HEK293 (cell line): ENCODE measurements at regions not wholly inside any gene's neighbourhood (a gene's known extent, or its start where the extent isn't known, plus 50 kb on each side); places are given as distances from the start of the nearest gene placed in this dataset.

Experiments used
- CTCF ChIA-PET: fragments of 350-600 bp; formaldehyde crosslinking; extraction: SDS; loops from one replicate; lab custom pipeline; 2021; ENCODE audit warnings: antibody characterized with exemption; lab: Yijun Ruan, JAX
- POLR2A ChIA-PET: fragments of 300-600 bp; formaldehyde crosslinking; extraction: SDS; loops from one replicate; lab custom pipeline; 2020; ENCODE audit warnings: antibody characterized with exemption, inconsistent platforms; lab: Yijun Ruan, JAX
- H3K27ac ChIP-seq: fragments of 200-500 bp; sonication (Bioruptor generic); 2 replicates; pipeline ENCODE4 v1.5.1; 2014; ENCODE audit warnings: low read depth, low read length, control low read depth, inconsistent platforms; ENCODE audit errors: extremely low read depth
- H3K36me3 ChIP-seq, 2 experiments: fragments of 200-500 bp in 1 of 2; sonication (Bioruptor generic) in 1 of 2; 1 replicate in 1 of 2; 2 replicates in 1 of 2; pipeline ENCODE4 v1.5.1; 2014 to 2017; ENCODE audit warnings: inconsistent platforms in 2 of 2, low read length in 2 of 2; ENCODE audit not compliant: control insufficient read depth in 2 of 2, insufficient read depth in 1 of 2
- H3K4me1 ChIP-seq: fragments of 200-500 bp; sonication (Bioruptor generic); 2 replicates; pipeline ENCODE4 v1.5.1; 2014; ENCODE audit warnings: mild to moderate bottlenecking, low read length, inconsistent platforms; ENCODE audit not compliant: control insufficient read depth, insufficient read depth
- H3K4me3 ChIP-seq: 2 replicates; pipeline ENCODE4 v1.5.1; 2011; ENCODE audit warnings: low read depth, mild to moderate bottlenecking, control low read depth, low read length, moderate library complexity
- H3K9me3 ChIP-seq: fragments of 200-500 bp; sonication (Bioruptor generic); 2 replicates; pipeline ENCODE4 v1.5.1; 2014; ENCODE audit warnings: low read depth, low read length, inconsistent platforms; ENCODE audit not compliant: control insufficient read depth, insufficient read depth
- ELK4 ChIP-seq: IDR thresholded peaks from 2 replicates; pipeline ENCODE4 v1.6.1; 2011; ENCODE audit warnings: mild to moderate bottlenecking, low read depth, low read length, borderline replicate concordance
- GLI4 ChIP-seq: fragments of 450-650 bp; formaldehyde crosslinking; IDR thresholded peaks from 2 replicates; pipeline ENCODE4 v1.5.1; 2016; ENCODE audit warnings: missing biosample characterization, missing genetic modification characterization
- INSM2 ChIP-seq: fragments of 450-650 bp; formaldehyde crosslinking; IDR thresholded peaks from 2 replicates; pipeline ENCODE4 v1.5.1; 2016; ENCODE audit warnings: missing biosample characterization, missing genetic modification characterization
- PRDM6 ChIP-seq: fragments of 450-650 bp; formaldehyde crosslinking; IDR thresholded peaks from 2 replicates; pipeline ENCODE4 v1.5.1; 2017; ENCODE audit warnings: missing biosample characterization, missing genetic modification characterization
- SCRT1 ChIP-seq: fragments of 450-650 bp; formaldehyde crosslinking; IDR thresholded peaks from 2 replicates; pipeline ENCODE4 v1.5.1; 2016; ENCODE audit warnings: missing biosample characterization, missing genetic modification characterization, borderline replicate concordance
- TSHZ1 ChIP-seq: fragments of 450-650 bp; formaldehyde crosslinking; IDR thresholded peaks from 2 replicates; pipeline ENCODE4 v1.5.1; 2016; ENCODE audit warnings: missing biosample characterization, missing genetic modification characterization, borderline replicate concordance
- ZBTB21 ChIP-seq: fragments of 450-650 bp; formaldehyde crosslinking; IDR thresholded peaks from 2 replicates; pipeline ENCODE4 v1.5.1; 2017; ENCODE audit warnings: missing biosample characterization, missing genetic modification characterization
- ZFP69B ChIP-seq: fragments of 450-650 bp; formaldehyde crosslinking; IDR thresholded peaks from 2 replicates; pipeline ENCODE4 v1.5.1; 2016; ENCODE audit warnings: missing biosample characterization, missing genetic modification characterization
- ZIC2 ChIP-seq: fragments of 450-650 bp; formaldehyde crosslinking; IDR thresholded peaks from 2 replicates; pipeline ENCODE4 v1.5.1; 2016; ENCODE audit warnings: missing biosample characterization, missing genetic modification characterization
- ZNF138 ChIP-seq: fragments of 450-650 bp; formaldehyde crosslinking; IDR thresholded peaks from 2 replicates; pipeline ENCODE4 v1.5.1; 2016; ENCODE audit warnings: missing biosample characterization, missing genetic modification characterization, borderline replicate concordance
- ZNF146 ChIP-seq: fragments of 450-650 bp; formaldehyde crosslinking; IDR thresholded peaks from 2 replicates; pipeline ENCODE4 v1.5.1; 2016; ENCODE audit warnings: missing biosample characterization, missing genetic modification characterization
- ZNF202 ChIP-seq: fragments of 450-650 bp; formaldehyde crosslinking; IDR thresholded peaks from 2 replicates; pipeline ENCODE4 v1.5.1; 2016; ENCODE audit warnings: missing biosample characterization, missing genetic modification characterization, borderline replicate concordance
- ZNF221 ChIP-seq: fragments of 450-650 bp; formaldehyde crosslinking; IDR thresholded peaks from 2 replicates; pipeline ENCODE4 v1.5.1; 2017; ENCODE audit warnings: missing biosample characterization, missing genetic modification characterization, borderline replicate concordance
- ZNF274 ChIP-seq, 2 experiments: fragments of 200-500 bp in 1 of 2; fragments of 450-650 bp in 1 of 2; sonication (Bioruptor generic) in 1 of 2; formaldehyde crosslinking in 1 of 2; IDR thresholded peaks; 2 replicates each; pipeline versions ENCODE4 v1.5.1 to v1.6.1; 2014 to 2016; ENCODE audit warnings: borderline replicate concordance in 1 of 2, inconsistent platforms in 1 of 2, low read length in 1 of 2, missing biosample characterization in 1 of 2, missing genetic modification characterization in 1 of 2
- ZNF555 ChIP-seq: fragments of 450-650 bp; formaldehyde crosslinking; conservative IDR thresholded peaks from 2 replicates; pipeline ENCODE4 v1.5.1; 2017; ENCODE audit warnings: missing biosample characterization, mild to moderate bottlenecking, missing genetic modification characterization, inconsistent platforms
- ZNF561 ChIP-seq: fragments of 450-650 bp; IDR thresholded peaks from 2 replicates; pipeline ENCODE4 v1.5.1; 2018; ENCODE audit warnings: missing biosample characterization, missing genetic modification characterization, borderline replicate concordance
- ZNF629 ChIP-seq: fragments of 450-650 bp; formaldehyde crosslinking; IDR thresholded peaks from 2 replicates; pipeline ENCODE4 v1.5.1; 2017; ENCODE audit warnings: missing biosample characterization, missing genetic modification characterization
- ZNF677 ChIP-seq: fragments of 450-650 bp; IDR thresholded peaks from 2 replicates; pipeline ENCODE4 v1.5.0; 2018; ENCODE audit warnings: missing biosample characterization, mild to moderate bottlenecking, missing genetic modification characterization, moderate library complexity
- ZNF791 ChIP-seq: fragments of 450-650 bp; formaldehyde crosslinking; IDR thresholded peaks from 2 replicates; pipeline ENCODE4 v1.5.1; 2016; ENCODE audit warnings: missing biosample characterization, missing genetic modification characterization
- ZNF792 ChIP-seq: fragments of 450-650 bp; formaldehyde crosslinking; IDR thresholded peaks from 2 replicates; pipeline ENCODE4 v1.5.1; 2016; ENCODE audit warnings: missing biosample characterization, missing genetic modification characterization
- TF ChIP-seq, protein P1 (sequence below): fragments of 450-650 bp; formaldehyde crosslinking; IDR thresholded peaks from 2 replicates; pipeline ENCODE4 v1.5.1; 2016; ENCODE audit warnings: missing biosample characterization, missing genetic modification characterization
- TF ChIP-seq, protein P2 (sequence below): fragments of 450-650 bp; formaldehyde crosslinking; IDR thresholded peaks from 2 replicates; pipeline ENCODE4 v1.5.1; 2016; ENCODE audit warnings: missing biosample characterization, missing genetic modification characterization, low read depth
- TF ChIP-seq, protein P3 (sequence below): fragments of 450-650 bp; formaldehyde crosslinking; IDR thresholded peaks from 2 replicates; pipeline ENCODE4 v1.5.1; 2016; ENCODE audit warnings: missing biosample characterization, missing genetic modification characterization

DNA sequence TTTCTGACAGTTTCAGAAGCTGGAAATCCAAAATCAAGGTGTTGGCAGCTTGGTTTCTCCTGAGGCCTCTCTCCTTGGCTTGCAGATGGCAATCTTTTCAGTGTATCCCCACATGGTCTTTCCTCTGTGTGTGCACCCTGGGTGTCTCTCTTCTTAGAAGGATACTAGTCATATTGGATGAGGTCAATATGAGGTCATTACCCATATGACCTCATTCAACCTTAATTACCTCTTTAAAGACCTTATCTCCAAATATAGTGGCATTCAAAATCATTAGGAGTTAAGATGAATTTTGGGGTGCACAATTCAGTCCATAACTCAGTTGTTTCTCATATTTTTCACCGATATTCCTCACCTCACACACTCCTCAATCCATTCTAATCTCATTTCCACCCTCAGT lies 92.4 kb upstream of the TGM3 start:
- H3K36me3 ChIP-seq = no peaks in the 10 kb centered on the region
- H3K27ac ChIP-seq = no peak overlapping the region
- no peaks in the 10 kb centered on the region for H3K9me3 ChIP-seq
- TF ChIP-seq GLI4 (tag by site-specific recombination) (no peak), ZNF792 (tag by site-specific recombination) (no peak), SCRT1 (no peak), ZBTB21 (tag by site-specific recombination) (peak; percentile 39; the same call in 1 of the 2 replicates), ZNF791 (tag by site-specific recombination) (no peak), ZNF629 (tag by site-specific recombination) (peak; percentile 59; the same call in 1 of the 2 replicates)
- TF ChIP-seq, protein P1, sequence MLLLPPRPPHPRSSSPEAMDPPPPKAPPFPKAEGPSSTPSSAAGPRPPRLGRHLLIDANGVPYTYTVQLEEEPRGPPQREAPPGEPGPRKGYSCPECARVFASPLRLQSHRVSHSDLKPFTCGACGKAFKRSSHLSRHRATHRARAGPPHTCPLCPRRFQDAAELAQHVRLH = no peak
- TF ChIP-seq, protein P2, sequence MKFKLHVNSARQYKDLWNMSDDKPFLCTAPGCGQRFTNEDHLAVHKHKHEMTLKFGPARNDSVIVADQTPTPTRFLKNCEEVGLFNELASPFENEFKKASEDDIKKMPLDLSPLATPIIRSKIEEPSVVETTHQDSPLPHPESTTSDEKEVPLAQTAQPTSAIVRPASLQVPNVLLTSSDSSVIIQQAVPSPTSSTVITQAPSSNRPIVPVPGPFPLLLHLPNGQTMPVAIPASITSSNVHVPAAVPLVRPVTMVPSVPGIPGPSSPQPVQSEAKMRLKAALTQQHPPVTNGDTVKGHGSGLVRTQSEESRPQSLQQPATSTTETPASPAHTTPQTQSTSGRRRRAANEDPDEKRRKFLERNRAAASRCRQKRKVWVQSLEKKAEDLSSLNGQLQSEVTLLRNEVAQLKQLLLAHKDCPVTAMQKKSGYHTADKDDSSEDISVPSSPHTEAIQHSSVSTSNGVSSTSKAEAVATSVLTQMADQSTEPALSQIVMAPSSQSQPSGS = peak; percentile 70
- H3K4me3 ChIP-seq = no peak overlapping the region
- H3K4me1 ChIP-seq = 0 out of 2 replicates have a peak, but pooled peaks cover 2% of the 10 kb centered on the region
- ChIA-PET CTCF (interaction anchor here (0.6 kb wide), 1 partner anchor 567 kb away, joined by 4 read pairs; no protein-coding TSS in a partner anchor), POLR2A (no interaction called here)

DNA sequence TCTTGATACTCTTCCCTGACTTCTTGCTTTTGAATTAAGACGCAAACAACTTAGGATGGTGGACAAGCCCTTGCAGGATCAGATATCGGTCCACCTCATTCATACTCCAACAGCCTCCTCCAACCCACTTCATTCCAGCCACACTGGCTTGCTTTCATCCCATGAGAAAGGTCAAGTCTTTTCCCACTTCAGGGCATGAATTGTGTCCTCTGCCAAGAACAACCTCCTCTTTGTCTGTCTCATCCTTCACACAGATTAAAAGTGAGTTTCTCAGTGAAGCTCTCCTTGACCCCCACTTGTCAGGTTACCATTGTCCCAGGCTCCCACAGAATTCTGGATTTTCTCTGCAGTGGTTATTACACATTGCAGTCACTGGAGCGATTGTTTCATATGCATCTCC lies 91.8 kb upstream of the TGM3 start:
- ChIA-PET POLR2A (no interaction called here), CTCF (interaction anchor here (1.3 kb wide), 1 partner anchor 197 kb away, joined by 5 read pairs; no protein-coding TSS in a partner anchor)
- H3K9me3 ChIP-seq = no peaks in the 10 kb centered on the region
- TF ChIP-seq PRDM6 (tag by site-specific recombination) (no peak), ZNF138 (tag by site-specific recombination) (no peak), ZNF274 (IDR thresholded peaks at IDR 0.05; ENCODE audit: low read length) (no peak), ZNF274 (tag by site-specific recombination; IDR thresholded peaks at IDR 0.05; ENCODE audit: borderline replicate concordance) (no peak), ZFP69B (no peak), ELK4 (no peak), ZNF221 (no peak), INSM2 (tag by site-specific recombination) (no peak), ZNF677 (tag by site-specific recombination) (no peak), ZNF202 (no peak), ZIC2 (tag by site-specific recombination) (no peak), TSHZ1 (tag by site-specific recombination) (no peak), ZNF146 (tag by site-specific recombination) (no peak), ZNF561 (tag by site-specific recombination) (no peak), ZNF555 (tag by site-specific recombination) (no peak)
- TF ChIP-seq, protein P3, sequence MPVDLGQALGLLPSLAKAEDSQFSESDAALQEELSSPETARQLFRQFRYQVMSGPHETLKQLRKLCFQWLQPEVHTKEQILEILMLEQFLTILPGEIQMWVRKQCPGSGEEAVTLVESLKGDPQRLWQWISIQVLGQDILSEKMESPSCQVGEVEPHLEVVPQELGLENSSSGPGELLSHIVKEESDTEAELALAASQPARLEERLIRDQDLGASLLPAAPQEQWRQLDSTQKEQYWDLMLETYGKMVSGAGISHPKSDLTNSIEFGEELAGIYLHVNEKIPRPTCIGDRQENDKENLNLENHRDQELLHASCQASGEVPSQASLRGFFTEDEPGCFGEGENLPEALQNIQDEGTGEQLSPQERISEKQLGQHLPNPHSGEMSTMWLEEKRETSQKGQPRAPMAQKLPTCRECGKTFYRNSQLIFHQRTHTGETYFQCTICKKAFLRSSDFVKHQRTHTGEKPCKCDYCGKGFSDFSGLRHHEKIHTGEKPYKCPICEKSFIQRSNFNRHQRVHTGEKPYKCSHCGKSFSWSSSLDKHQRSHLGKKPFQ (tag by site-specific recombination) = no peak
- H3K4me3 ChIP-seq = no peak overlapping the region
- H3K36me3 ChIP-seq = no peaks in the 10 kb centered on the region
- H3K27ac ChIP-seq = no peak overlapping the region
- 0 out of 2 replicates have a peak, but pooled peaks cover 2% of the 10 kb centered on the region for H3K4me1 ChIP-seq
